ENCODE measurements at regions not wholly inside any gene's neighbourhood (a gene's known extent, or its start where the extent isn't known, plus 50 kb on each side); places are given as distances from the start of the nearest gene placed in this dataset.

GRCh38 chr9:108136656-108137055 lies 647.1 kb upstream of the KLF4 start:
- no peak for DNase-seq (ENCODE audit: low spot score)

DNA sequence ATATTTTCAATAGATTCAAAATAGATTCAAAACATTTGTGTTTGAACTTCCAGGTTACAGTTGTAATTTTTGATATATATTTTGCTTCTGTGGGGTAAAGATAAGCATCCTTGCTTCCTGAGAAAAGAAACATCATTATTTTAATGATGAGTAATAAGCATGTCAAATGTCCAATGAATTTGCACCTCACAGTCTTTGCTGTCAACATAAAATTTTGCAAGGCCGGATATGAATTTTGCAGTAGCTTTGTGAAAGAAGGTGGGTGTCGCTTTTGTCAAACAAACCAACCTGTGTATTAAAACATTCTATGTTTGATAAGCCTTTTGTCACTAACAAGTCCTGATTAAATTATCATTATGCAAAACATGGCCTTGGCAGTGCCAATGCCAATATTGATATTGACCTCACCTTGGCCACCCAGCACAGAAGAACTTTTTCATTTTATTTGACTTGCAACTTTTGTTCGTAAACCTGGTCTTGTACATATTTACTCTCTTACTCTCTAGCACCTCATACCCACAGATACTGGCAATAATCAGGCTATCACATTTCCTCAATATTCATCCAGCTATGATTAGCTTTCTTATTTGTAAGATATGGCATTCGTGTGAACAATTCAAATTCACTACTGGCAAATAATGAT lies 645.0 kb upstream of the KLF4 start:
- no peak for DNase-seq (ENCODE audit: low spot score)
- TF ChIP-seq CTCF (IDR thresholded peaks at IDR 0.05; ENCODE audit: extremely low read depth, insufficient read depth, missing control alignments): no peak
- in situ Hi-C loops (cut with MboI; ENCODE audit: low pct_unique_long_range_greater_than_20kb, low sequenced_read_pairs, unreplicated experiment): no loop called here

More at GRCh38 chr9:108136656-108137055, 647.1 kb upstream of the KLF4 start:
- no peak for TF ChIP-seq CTCF (IDR thresholded peaks at IDR 0.05; ENCODE audit: extremely low read depth, insufficient read depth, missing control alignments)
- in situ Hi-C loops (cut with MboI; ENCODE audit: low pct_unique_long_range_greater_than_20kb, low sequenced_read_pairs, unreplicated experiment): no loop called here

GRCh38 chr9:108133680-108134079 lies 644.1 kb upstream of the KLF4 start:
- in situ Hi-C loops (cut with MboI; ENCODE audit: low pct_unique_long_range_greater_than_20kb, low sequenced_read_pairs, unreplicated experiment): no loop called here
- DNase-seq (ENCODE audit: low spot score): no peak
- no peak for TF ChIP-seq CTCF (IDR thresholded peaks at IDR 0.05; ENCODE audit: extremely low read depth, insufficient read depth, missing control alignments)

DNA sequence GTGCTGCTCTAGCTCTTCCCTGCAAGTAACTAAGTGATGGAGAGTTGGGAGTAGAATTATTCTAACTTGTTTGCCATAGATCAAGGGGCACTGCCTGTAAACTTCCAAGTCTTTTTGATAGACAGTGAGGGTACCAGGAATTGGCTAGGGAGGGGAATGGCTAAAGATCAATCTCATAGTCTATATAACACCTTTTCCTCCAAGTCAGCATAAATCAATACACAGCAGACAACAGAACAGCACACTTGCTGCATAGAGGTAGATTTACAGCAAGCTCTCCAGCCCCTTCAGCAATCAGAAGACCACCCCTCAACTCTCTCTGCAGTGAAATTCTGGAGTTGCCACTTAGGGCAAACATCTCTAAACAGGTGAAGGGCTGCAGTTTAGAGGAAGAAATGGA lies 643.5 kb upstream of the KLF4 start:
- DNase-seq (ENCODE audit: low spot score): no peak
- in situ Hi-C loops (cut with MboI; ENCODE audit: low pct_unique_long_range_greater_than_20kb, low sequenced_read_pairs, unreplicated experiment): no loop called here
- TF ChIP-seq CTCF (IDR thresholded peaks at IDR 0.05; ENCODE audit: extremely low read depth, insufficient read depth, missing control alignments): no peak

GRCh38 chr9:108130905-108131304 lies 641.3 kb upstream of the KLF4 start:
- no peak for TF ChIP-seq CTCF (IDR thresholded peaks at IDR 0.05; ENCODE audit: extremely low read depth, insufficient read depth, missing control alignments)
- DNase-seq (ENCODE audit: low spot score): no peak
- in situ Hi-C loops (cut with MboI; ENCODE audit: low pct_unique_long_range_greater_than_20kb, low sequenced_read_pairs, unreplicated experiment): no loop called here

DNA sequence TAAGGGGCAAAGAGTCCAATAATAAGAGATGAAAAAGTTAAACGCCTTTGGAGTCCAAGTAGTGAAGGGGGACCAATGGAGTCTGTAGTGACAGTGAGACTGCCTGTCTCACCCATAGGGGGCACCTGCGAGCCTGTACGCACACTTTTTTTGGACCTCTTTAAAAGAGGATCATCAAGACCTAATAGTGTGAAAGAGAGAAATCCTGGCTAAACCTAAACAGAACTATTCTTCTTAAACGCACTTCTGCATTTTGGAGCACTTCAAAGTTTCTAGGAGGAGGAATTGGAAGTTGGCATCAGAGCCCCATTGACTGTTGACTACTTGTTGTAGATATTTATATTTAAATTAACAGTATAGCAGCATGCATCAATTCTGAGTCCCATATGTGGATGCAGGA lies 636.1 kb upstream of the KLF4 start:
- in situ Hi-C loops (cut with MboI; ENCODE audit: low pct_unique_long_range_greater_than_20kb, low sequenced_read_pairs, unreplicated experiment): no loop called here
- DNase-seq (ENCODE audit: low spot score): peak; percentile 6
- TF ChIP-seq CTCF (IDR thresholded peaks at IDR 0.05; ENCODE audit: extremely low read depth, insufficient read depth, missing control alignments): peak; percentile 36
